Cerebellar cortex (tissue), 1 donor: ENCODE measurements at regions not wholly inside any gene's neighbourhood (a gene's known extent, or its start where the extent isn't known, plus 50 kb on each side); places are given as distances from the start of the nearest gene placed in this dataset.

Source experiments
- DNase-seq: peaks from one replicate; pipeline ENCODE4 v3.0.0-alpha.2; 2015; ENCODE audit warnings: low spot score

GRCh38 chr5:56459394-56460194 lies 226.5 kb upstream of the ANKRD55 start:
- DNase-seq: no peak

DNA sequence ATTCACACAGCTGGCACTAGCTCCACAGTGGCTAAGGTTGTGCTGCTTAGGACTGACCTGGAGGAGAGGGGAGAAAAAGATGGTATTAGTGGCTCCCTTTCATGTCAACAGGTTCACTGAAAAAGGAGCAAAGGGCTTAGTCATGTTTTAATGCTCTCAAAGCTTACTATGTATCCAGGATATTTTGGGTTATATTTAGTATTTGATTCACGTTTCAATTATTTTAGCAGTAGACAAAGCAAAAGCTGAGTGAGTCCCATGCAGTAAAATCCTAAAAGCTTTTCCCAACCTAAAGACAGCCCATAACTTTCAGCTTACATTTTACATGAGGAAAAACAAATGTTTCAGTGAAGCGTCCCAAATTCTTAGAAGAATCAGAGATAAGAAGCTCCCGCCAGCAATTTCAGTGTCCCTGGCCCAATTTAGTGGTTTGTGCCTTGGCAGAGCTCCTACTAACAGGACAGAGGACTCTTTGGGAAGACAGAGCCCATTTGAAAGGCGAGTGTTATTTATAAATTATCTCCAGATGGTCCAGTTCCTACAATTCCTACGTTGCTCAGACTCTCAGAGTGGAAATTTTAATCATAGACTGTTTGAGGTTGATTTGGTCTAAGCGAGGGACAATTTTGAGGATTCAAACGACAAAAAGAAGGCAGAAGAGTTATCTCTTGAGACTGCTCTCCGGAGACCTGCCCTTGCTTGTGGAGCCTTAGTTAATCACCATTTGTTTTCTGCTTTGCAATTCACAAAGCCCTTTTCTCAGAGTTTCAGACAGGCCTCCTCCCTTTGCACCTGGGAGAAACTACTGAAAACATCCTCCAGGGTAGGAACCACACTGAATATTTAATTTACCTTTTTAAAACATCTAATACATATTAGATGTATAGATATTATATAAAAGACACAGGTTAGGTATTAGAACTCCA lies 225.0 kb upstream of the ANKRD55 start:
- peak; percentile 92 for DNase-seq

GRCh38 chr5:56456002-56456401 lies 222.9 kb upstream of the ANKRD55 start:
- no peak for DNase-seq

- no peak for DNase-seq
These were observed 222.3 kb upstream of the ANKRD55 start for GRCh38 chr5:56455417-56455816.

DNA sequence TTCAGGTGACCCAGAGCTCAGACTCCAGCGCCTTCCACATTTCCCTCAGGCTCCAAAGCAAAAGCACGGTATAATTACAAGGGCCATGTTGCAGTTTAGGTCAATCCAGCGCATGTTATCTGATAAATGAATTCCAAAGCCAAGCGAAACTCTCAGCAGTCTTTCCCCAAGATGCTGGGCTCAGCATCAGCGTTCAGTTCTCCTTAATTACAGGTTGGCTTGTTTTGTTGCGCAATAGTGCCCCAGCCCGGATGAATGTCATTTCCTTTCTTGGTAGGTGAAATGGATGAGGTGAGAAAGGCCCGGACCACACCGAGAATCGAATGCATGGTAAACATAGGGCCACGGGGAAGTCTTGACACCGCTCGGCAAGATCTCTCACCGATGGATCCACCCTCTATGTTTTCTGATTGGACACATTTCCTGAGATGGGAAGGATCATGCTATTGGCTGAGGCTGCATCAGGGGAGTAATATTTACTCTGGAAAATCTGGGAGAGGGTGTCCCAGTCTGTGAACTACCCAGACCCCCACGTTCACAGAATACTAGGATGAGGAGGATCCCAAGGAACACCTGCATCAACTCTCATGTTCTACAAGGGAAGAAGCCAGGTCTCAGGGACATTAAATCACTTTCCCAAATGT lies 221.2 kb upstream of the ANKRD55 start:
- no peak for DNase-seq

GRCh38 chr5:56451742-56452141 lies 218.6 kb upstream of the ANKRD55 start:
- DNase-seq: no peak

DNA sequence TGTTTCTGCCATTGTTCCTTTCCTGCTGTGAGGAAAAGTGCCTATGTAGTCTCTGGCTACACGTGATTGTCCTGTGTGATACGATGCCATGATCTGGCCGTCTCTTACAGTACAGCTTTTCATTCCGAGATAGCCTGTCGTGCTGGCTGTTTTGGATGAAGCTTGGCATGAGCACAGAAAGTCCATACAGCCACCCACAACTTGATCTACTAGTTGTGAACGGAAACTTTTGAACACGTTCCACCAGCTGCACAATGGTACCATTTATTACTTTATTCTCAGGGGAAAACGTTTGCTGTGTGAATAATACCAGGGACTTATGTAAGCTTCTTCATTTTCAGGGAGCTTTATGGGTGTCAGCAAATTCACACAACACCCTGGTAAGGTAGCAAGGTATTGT lies 217.6 kb upstream of the ANKRD55 start:
- no peak for DNase-seq

DNA sequence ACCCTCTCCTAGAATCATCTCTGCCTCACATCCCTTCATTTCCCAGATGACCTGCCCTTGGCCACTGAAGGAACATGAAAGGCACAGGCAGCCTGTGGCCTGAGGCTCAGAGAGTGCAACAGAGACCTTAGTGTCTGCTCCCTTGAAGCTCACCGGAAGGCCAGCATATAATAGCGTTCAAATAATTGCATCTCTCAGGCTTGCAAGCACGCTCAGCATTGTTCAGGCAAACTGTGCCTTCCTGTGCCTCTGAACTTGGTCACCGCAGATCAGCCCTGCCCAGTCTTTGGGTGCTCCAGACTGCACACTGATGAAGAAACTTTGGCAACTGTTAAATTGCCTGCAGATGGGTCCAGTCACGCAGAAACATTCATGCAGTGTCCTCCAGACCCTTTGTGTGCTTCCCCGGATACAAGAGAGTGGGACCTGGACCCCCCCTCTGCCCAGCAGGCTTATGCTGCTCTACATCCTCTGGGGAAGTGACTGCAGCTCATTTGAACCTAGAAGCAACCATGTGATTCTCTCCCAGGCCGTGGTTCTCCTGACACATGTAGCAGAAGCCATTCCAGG lies 216.0 kb upstream of the ANKRD55 start:
- no peak for DNase-seq

- no peak for DNase-seq
These were observed 214.5 kb upstream of the ANKRD55 start for GRCh38 chr5:56447656-56448055.

DNA sequence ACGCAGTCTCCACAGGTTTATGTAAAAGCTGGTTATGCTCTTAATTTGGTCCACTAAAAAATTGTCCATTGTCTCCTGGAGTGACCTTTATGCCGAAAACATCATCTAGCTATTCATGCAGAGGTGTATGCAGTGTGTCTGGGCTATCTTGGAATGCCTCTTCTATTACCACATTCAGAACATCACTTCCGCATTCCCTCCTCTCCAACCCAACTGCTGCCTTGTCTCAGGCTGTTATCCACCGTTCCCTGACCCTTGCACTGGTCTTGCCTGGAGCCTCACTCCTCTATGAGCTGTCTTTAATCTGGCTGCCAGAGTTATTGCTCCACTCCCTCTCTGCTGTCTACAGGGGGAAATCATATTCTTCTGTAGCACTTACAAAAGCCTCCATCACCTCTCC lies 214.1 kb upstream of the ANKRD55 start:
- no peak for DNase-seq

- DNase-seq: no peak
These were observed 213.6 kb upstream of the ANKRD55 start for GRCh38 chr5:56446728-56447127.

- no peak for DNase-seq
These were observed 210.7 kb upstream of the ANKRD55 start for GRCh38 chr5:56443826-56444225.

DNA sequence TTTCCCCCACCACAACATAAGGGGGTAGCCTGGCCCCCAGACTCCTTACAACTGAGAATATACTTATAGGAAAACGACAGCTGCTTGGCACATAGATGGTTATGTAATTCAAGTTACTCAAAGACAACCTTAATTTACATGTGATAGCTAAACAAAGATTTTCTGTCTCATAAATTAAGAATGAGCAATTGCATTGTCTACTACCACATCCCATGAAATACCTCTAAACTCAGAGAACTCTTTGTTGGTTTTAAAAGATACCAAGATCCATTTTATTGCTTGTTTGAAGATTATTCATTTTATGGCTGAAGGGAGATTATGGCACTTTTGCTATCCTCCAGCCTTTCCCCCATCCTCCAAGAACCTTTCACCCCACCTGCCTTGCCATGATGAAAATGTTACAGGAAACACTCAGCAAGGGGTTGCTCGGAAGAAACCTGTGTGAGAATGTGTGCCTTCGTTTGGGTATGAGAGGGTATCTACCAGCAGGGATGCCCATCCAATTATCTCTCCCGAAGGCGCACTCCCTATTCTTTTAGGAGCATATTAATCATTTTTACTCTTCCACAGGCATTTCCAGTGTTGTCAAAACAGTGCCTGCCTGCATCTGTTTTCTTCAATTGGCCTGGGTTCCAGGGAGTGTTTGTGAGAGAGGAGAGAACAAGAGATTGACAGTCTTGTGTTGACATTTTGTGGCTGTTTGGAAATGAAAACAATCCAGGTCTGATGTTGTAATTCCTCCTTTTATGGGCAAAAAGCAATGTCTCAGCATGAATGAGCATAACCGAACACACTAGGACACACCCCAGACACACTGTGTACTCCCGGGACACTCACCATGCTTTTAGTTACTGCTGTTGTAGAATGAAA lies 208.0 kb upstream of the ANKRD55 start:
- DNase-seq: no peak

DNA sequence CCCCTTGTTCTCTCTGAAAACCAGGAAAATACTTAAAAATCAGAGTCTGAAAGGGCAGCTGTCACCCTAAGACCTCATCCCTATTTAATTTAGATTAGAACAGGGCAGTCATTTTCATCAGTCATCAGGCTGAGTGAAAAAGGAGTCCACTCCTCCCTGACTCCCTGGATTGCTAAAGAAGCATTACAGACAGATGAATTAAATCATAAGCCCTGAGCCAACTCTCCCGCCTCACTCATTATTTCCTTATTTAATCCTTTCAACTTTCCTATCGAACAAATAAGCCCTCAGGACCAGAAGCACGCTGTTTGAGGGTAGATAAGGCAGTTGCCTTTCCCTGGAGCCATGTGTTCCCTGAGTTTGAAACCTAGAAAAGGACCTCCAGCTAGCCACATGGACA lies 201.9 kb upstream of the ANKRD55 start:
- no peak for DNase-seq

DNA sequence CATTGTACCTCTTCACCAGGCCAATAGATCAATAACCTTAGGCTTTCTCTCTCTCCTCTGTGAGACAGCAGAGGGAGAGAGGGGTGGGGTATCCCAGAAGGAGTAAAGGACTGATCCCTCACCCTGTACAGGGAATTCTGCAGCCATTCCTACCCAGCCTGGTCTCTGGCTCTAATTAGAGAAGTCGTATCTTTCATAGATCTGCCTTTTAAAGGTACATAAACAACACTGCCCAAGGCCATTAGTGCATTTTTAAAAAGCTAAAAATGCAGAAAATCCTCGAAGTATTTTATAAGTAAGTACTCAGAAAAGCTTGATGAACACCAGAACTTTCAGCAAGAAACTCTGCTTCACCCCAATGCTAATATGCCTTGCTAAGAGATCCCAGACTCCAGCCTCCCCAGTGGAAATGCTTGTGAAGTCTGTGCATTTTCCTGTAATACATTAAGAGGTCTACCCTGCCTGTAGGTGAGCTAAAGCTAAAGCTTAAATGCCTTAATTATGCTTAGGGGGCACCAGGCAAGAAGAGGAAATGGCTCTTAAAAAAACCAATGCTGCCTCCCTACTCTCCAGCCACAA lies 200.0 kb upstream of the ANKRD55 start:
- DNase-seq: no peak

- DNase-seq: no peak
These were observed 199.2 kb upstream of the ANKRD55 start for GRCh38 chr5:56432321-56432720.

DNA sequence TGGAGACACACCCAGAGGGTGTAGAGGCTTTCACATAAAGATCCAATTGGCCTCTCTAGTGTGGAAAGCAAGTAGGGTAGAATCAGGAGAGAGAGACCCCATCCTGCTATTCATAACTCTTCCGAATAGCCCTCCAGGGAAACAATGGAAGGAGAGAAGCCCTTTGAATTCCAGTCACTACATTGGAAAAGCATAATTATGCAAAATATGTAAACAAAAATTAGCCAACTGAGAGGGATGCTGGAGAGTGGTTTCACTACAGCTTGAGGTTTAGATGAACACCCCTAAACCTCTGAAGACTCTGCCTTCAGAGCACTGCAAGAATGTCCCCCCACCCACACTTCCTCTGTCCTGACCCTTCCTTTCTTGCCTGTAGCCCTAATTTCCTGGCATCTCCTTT lies 197.3 kb upstream of the ANKRD55 start:
- DNase-seq: no peak

GRCh38 chr5:56429110-56429561 lies 196.0 kb upstream of the ANKRD55 start:
- no peak for DNase-seq

DNA sequence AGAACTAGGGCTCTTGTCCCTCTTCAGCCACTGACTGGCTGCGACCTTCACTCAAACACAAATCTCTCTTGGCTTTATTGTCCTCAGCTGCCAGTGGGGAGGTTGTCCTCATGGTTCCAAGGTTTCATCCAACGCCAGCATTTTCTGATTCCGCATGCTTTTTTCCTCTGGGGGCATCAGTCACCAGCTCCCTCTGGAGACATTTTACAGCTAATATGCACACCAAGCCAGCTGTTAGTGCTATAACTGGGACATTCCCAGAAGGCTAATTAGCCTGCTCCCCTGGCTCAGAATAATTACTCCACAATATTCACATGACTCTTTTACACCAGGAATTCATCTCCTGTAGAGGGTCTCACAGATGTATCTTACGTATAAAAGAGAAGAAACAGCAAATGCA lies 193.6 kb upstream of the ANKRD55 start:
- DNase-seq: no peak

- DNase-seq: no peak
These were observed 189.1 kb upstream of the ANKRD55 start for GRCh38 chr5:56422076-56422762.
